ENCODE measurements at regions not wholly inside any gene's neighbourhood (a gene's known extent, or its start where the extent isn't known, plus 50 kb on each side); places are given as distances from the start of the nearest gene placed in this dataset.

GRCh38 chrX:124257924-124258702 lies 74.3 kb upstream of the TEX13D start:
- H3K36me3 ChIP-seq (ENCODE audit: control insufficient read depth in 4 of 4, insufficient read depth in 4 of 4, low read length in 4 of 4) = no peaks in the 10 kb centered on the region
- WGBS, 2 donors = 86 to 96% methylated on average over 5 of the region's 5 CpGs
- no peak overlapping the region for H3K9ac ChIP-seq (ENCODE audit: insufficient read depth in 1 of 2, low read length in 2 of 2)
- TF ChIP-seq CTCF (IDR thresholded peaks at IDR 0.05; ENCODE audit: control extremely low read depth, extremely low read depth) = no peak
- no peaks in the 10 kb centered on the region for H3K9me3 ChIP-seq (ENCODE audit: control insufficient read depth in 4 of 4, insufficient read depth in 3 of 4, low read length in 3 of 4)
- no peak for ATAC-seq (ENCODE audit: insufficient read depth, low FRiP score)
- no peaks in the 10 kb centered on the region for H3K27me3 ChIP-seq (ENCODE audit: control insufficient read depth in 3 of 3, insufficient read depth in 3 of 3, low read length in 2 of 3)
- no peak overlapping the region for H3K27ac ChIP-seq (ENCODE audit: low read depth in 1 of 2, low read length in 1 of 2)
- H3K4me1 ChIP-seq (ENCODE audit: control insufficient read depth in 5 of 5, insufficient read depth in 5 of 5, low read length in 5 of 5) = peaks cover 0 to 23% (median 6%) of the 10 kb centered on the region in 5 donors
- DNase-seq = no peak
- H3K4me3 ChIP-seq = no peak overlapping the region

- H3K36me3 ChIP-seq (ENCODE audit: control insufficient read depth in 4 of 4, insufficient read depth in 4 of 4, low read length in 4 of 4) = no peaks in the 10 kb centered on the region
- H3K9me3 ChIP-seq (ENCODE audit: control insufficient read depth in 4 of 4, insufficient read depth in 3 of 4, low read length in 3 of 4) = no peaks in the 10 kb centered on the region
- H3K27ac ChIP-seq (ENCODE audit: low read depth in 1 of 2, low read length in 1 of 2) = no peak overlapping the region
- no peak for ATAC-seq (ENCODE audit: insufficient read depth, low FRiP score)
- no peaks in the 10 kb centered on the region for H3K27me3 ChIP-seq (ENCODE audit: control insufficient read depth in 3 of 3, insufficient read depth in 3 of 3, low read length in 2 of 3)
- WGBS, 2 donors = 30 to 62% methylated on average over 2 of the region's 2 CpGs
- TF ChIP-seq CTCF (IDR thresholded peaks at IDR 0.05; ENCODE audit: control extremely low read depth, extremely low read depth) = no peak
- peaks cover 0 to 11% (median 6%) of the 10 kb centered on the region in 5 donors for H3K4me1 ChIP-seq (ENCODE audit: control insufficient read depth in 5 of 5, insufficient read depth in 5 of 5, low read length in 5 of 5)
- DNase-seq = no peak
- no peak overlapping the region for H3K9ac ChIP-seq (ENCODE audit: insufficient read depth in 1 of 2, low read length in 2 of 2)
- no peak overlapping the region for H3K4me3 ChIP-seq
These were observed 71.6 kb upstream of the TEX13D start for GRCh38 chrX:124260845-124261244.

GRCh38 chrX:124263743-124264142 lies 68.7 kb upstream of the TEX13D start:
- Histone ChIP-seq H3K4me1 (ENCODE audit: control insufficient read depth in 5 of 5, insufficient read depth in 5 of 5, low read length in 5 of 5) (peaks cover 0 to 5% (median 0%) of the 10 kb centered on the region in 5 donors), H3K9ac (ENCODE audit: insufficient read depth in 1 of 2, low read length in 2 of 2) (no peak overlapping the region), H3K27ac (ENCODE audit: low read depth in 1 of 2, low read length in 1 of 2) (no peak overlapping the region), H3K4me3 (no peak overlapping the region), H3K27me3 (ENCODE audit: control insufficient read depth in 3 of 3, insufficient read depth in 3 of 3, low read length in 2 of 3) (peaks cover 0 to 3% (median 0%) of the 10 kb centered on the region in 3 donors), H3K36me3 (ENCODE audit: control insufficient read depth in 4 of 4, insufficient read depth in 4 of 4, low read length in 4 of 4) (no peaks in the 10 kb centered on the region), H3K9me3 (ENCODE audit: control insufficient read depth in 4 of 4, insufficient read depth in 3 of 4, low read length in 3 of 4) (no peaks in the 10 kb centered on the region)
- TF ChIP-seq CTCF (IDR thresholded peaks at IDR 0.05; ENCODE audit: control extremely low read depth, extremely low read depth) = no peak
- DNase-seq = no peak
- ATAC-seq (ENCODE audit: insufficient read depth, low FRiP score) = no peak
- 61 to 71% methylated on average over 4 of the region's 4 CpGs for WGBS, 2 donors

All from lung (tissue), 11 donors.